RWPE1 (cell line): ENCODE measurements at regions not wholly inside any gene's neighbourhood (a gene's known extent, or its start where the extent isn't known, plus 50 kb on each side); places are given as distances from the start of the nearest gene placed in this dataset.

ENCODE experiments used
- CTCF ChIA-PET: fragments of 350-600 bp; sonication (Branson Sonifier 250); formaldehyde crosslinking; extraction: SDS; loops from one replicate; lab custom pipeline; 2021; lab: Yijun Ruan, JAX
- POLR2A ChIA-PET: fragments of 400-600 bp; formaldehyde crosslinking; extraction: SDS; loops from one replicate; lab custom pipeline; 2020; ENCODE audit warnings: antibody characterized with exemption; ENCODE audit not compliant: low non-redundant PET; lab: Yijun Ruan, JAX
- DNase-seq: peaks from one replicate; pipeline ENCODE4 v3.0.0; 2012; ENCODE audit warnings: low spot score
- H3K27ac ChIP-seq: fragments of 450-650 bp; 2 replicates; pipeline ENCODE4 v1.5.1; 2017
- CTCF ChIP-seq: fragments of 450-650 bp; conservative IDR thresholded peaks from 2 replicates; pipeline ENCODE4 v1.5.1; 2017; ENCODE audit warnings: low read depth, mild to moderate bottlenecking

GRCh38 chr6:95521181-95521580, 56.2 kb upstream of the MANEA start:
- ChIA-PET CTCF (interaction anchor here (0.6 to 0.7 kb wide), 2 partner anchors 10 to 52 kb away, joined by 3 to 4 read pairs; no protein-coding TSS in a partner anchor), POLR2A (no interaction called here)
- no peak overlapping the region for H3K27ac ChIP-seq
- TF ChIP-seq CTCF, result no peak
- no peak for DNase-seq
